ENCODE measurements at regions not wholly inside any gene's neighbourhood (a gene's known extent, or its start where the extent isn't known, plus 50 kb on each side); places are given as distances from the start of the nearest gene placed in this dataset.
"Not testable (repeated sequence)": the region's sequence is repeated elsewhere in the genome, so short reads cannot be mapped to it uniquely, and the experiment has no call there.

DNA sequence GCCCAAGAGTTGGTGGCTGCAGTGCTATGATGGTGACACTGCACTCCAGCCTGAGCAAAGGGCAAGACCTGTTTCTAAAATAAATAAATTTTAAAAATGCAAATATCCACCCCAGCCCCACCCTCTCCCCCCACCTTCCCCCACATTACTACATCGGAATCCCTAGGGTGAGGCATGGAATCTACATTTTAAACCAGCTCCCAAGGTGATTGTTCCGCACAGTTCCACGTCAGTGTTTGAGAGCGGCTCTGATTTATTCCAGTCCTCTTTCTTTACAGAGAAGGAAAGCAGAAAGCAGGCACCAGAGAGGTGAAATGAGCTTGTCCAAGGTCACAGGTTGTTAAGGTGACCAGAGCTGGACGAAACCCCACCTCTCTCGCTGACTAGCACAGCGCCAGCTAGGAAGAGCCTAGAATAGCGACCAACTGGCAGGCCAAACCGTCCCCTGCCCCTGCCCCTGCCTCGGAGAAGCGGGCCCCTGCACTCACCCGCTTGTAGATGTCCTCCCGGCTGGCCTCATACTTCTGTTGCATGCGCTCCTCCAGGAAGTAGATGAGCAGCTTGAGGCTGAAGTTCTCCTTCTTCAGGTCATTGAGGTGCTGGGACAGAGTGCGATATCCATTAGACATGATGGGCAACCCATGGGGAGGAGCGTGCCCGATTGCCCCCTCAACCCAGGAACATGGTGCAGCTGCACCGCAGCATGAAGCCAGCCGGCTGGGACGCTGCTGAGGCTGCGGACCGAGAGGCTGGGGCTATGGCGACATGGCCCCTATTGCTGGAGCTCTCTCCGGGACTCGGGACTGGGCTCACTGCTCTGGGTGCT is 103.7 kb upstream of the NBPF26 start:
- not testable (repeated sequence) for DNase-seq

DNA sequence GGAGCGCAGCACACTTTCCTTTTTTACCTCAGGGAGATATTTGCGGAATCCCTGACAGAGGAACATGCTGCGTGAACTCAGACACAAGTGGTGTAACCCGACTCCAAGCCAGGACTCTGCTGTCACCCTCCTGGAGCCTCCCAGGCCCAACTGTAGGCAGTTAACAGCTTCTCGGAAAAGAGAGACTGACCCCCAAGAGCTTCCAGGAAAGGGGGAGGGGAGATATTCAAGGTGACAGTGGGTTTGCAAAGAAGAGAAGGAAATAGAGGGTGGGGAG is 103.1 kb upstream of the NBPF26 start:
- not testable (repeated sequence) for DNase-seq

DNA sequence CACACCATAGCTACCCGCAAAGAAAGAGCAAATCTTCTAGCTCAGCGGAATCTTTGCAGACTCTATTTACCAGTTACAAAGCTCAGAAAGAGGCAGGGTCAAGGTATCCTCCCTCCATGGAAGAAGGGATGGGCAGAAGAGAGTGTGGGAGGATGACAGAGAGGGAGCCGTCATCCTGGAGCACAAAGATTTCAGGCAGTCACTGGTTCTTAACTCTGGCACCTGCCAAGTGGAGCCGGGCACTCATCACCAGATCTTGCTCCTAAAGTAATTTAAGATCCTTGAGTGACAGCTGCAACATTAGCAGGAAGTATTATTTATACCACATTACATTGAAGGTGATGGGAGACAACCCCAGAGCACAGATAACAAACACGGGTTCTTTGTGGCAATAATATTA is 102.5 kb upstream of the NBPF26 start:
- not testable (repeated sequence) for DNase-seq

DNA sequence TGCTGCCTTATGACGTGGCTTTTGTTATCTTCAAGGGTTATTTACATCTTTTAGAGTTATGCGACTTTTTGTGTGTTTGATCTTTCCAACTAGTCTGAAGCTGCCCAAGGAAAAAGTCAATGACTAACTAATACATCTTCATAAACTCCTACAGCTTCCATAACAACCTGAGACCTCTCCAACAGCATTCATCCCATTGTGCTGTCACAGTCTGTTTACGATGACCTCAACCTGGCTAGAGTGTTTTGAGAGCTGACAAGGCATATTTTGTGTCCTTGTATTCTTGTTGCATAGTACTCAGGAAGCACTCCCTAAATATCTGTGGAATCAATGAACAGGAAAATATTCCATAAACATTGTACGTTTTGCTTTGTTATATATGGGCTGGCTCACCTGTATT is 100.2 kb upstream of the NBPF26 start:
- not testable (repeated sequence) for DNase-seq

DNA sequence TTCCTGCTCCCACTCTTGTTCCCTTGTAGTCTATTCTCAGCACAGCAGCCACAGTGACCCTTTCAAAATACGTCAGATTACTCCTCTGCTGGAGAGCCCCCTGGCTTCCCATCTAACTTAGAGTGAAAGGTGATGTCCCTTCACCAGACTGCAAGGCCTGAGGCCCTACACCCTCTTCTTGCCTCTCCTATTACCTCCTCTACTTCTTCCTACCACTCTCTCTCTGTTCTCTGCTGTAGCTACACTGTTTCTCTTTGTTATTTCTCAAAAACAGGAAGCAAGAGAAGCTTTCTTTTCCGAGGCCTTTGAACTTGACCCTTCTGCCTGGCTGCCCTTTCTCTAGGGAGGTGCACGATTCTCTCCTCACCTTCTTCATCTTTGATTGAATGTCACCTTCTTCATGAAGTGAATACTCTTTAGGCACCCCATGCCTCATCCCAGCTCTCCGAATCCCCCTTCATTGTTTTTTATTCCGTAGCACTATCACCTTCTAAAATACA is 99.1 kb upstream of the NBPF26 start:
- DNase-seq = not testable (repeated sequence)

DNA sequence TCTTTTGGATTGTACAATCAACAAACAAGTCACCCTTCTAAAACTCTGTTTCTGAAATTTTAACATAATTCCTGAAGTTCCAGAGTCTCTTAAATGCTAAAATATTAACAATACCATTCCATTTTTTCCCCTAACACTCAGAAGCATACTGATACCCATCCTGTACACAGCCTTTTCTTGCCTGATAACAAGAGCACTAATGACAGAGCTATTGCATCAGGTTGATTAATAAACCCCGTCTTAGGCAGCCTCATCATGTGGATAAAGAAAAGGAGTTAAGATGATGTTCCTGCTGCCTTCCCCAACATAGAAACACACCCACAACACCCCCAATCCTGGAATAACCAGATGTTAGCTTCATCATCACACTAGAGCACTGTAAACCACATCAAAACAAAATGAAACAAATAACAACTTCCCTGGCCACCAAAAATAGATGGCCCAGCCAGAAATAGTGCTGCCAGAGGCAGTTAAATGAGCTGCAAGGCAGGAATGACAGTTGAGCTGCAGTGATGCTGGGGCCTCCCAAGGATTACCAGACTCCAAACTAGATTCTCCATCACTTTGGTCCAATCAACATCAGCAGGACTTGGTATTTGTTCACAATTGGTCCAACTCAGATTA is 93.8 kb upstream of the NBPF26 start:
- not testable (repeated sequence) for DNase-seq

DNA sequence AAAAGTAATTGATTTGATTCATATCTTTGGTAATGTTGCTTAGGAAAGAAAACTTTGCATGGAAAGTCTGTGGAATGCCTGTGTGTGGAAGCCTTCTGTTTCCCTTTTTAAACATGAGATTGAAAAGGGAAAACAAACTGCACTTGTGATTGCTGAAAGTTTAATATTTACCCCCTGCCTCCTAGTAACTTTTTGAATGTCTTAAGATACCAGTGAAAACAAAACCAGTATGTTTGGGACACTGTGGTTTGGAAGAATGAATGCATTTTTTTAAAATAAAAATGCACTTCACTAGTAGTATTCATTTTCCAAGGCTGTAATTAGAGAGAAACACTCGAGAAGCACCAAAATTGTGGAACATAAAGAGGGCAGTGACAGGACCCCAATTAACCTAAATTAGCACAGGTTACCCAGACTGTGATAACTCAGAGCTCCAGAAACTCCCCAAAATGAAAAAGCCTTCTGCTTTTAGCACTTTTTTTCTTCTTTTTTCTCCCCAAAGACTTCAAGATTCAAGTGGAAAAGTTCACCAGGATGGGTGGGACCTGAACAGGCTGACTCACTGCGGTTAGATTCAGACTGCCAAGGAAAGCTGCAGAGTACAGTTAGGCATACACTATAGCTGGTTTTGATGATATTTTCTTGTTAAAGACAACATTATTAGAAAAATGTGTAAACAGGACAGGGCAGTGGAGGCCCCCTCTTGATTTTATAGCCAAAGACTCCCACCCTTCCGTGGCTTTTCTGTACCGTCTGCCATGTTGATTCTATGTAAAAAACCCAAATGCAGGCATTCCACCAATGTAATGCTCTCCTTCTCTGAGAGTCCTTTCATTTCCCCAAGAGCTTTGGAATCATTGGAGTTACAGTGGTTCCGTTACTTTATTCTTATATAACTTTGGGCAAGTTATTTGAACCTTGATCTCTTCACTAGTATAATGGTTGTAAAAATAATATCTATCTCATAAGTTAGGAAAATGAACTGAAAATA is 88.6 kb upstream of the NBPF26 start:
- DNase-seq = not testable (repeated sequence)

DNA sequence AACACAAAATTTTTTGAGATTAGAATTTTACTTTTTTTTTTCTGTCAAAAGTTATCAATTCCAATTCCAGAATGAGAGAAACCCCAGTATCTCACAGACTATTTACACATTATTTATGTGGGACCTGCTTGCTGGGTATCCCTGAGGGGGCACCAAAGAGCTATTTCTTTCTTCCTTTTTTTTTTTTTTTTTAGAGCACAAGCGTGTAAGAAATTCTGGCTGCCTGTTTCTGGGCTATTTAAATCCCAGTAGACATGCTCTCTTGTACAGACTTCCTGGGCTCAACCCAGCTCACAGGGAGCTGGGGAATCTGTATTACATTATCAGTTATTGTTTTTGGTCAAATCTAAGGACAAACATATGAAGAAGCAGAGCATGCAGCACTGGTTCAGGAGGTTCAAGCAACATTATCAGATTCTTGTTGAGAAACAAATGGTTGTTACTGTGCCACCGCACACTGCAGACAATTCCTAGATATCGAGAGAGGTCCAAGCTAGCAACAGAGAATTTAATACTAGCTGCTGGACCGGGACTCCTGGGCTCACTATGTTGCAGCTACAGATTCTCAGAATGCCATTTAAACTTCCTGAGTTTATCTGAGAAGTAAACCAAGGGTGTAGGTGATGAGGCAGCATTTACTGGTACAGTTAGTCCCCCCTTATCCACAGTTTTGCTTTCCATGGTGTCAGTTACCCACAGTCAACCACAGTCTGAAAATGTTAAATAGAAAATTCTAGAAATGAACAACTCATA is 83.3 kb upstream of the NBPF26 start:
- not testable (repeated sequence) for DNase-seq

DNA sequence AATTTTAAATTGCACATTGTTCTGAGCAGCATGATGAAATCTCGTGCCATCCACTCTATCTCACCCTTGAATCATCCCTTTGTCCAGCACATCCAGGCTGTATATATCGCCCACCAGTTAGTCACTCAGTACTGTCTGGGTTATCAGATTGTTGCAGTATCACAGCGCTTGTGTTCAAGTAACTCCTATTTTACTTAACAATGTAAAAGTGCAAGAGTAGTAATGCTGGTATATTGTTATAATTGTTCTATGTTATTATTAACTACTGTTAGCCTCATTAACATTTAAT is 82.8 kb upstream of the NBPF26 start:
- DNase-seq = not testable (repeated sequence)

DNA sequence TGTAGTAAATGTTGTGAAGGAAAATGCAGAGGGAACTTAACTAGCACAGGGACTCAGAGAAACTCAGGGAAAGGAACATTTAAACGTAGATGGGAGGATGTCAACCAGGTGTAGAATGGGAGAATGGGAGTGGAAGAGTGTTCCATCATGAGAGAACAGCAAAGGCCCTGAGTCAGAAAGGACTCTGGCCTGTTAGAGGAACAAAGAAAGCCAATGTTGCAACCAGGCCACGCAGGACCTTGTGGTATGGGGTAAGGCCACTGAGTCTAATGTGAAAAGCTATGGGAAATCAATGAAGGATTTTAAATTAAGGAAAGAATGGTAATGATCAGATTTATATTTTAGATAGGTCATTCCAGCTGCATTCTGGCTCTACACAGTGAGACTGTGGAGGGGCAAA is 76.6 kb upstream of the NBPF26 start:
- not testable (repeated sequence) for DNase-seq

DNA sequence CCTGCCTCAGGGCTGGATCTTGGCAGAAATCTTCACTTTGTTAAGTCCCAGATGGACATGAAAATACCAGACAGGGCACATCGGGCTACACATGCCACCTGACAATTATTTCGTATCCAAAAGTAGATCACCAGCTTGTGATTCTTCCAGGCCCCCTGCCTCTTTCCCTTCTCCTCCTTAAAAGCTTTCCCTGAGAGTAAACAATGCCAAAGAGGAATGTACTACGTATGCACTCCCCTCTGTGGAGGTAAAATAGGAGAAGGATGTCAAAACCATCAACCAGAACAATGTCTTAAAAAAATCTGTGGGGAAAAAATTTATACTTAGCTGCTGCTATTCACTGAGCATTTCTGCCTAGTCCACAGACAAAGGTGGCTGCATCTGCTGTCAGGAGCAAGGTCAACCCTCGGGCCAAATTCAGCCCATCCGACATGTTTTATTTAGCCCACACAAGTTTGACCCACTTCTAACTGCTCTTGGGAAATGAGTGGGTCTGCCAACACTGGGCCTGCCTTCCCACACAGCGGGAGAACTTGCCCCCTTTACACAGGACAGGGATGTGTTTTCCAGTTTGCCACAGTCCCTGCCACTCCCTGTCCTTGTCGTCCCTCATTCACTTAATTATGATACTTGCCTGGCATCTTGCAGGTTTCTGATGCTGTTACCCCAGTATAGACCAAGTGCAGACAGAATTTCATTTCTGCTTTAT is 74.7 kb upstream of the NBPF26 start:
- DNase-seq = not testable (repeated sequence)

DNA sequence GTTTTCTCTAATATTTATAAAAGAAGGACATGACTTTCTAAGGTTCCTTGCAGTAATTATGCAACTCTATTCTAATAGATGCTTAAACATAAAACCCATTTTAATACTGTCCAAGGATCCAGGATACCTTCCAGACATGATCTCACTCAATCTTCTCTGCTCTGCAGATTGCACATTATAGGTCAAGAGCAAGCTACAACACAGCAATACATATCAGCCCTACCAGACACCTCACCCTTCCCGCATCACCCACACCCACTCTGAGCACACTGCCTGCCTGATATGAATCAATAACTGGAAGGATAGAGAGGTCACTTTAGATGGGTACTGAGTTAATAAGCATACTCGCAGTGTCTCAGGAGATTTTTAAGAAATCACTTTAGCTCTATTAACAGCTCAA is 74.0 kb upstream of the NBPF26 start:
- DNase-seq = not testable (repeated sequence)

DNA sequence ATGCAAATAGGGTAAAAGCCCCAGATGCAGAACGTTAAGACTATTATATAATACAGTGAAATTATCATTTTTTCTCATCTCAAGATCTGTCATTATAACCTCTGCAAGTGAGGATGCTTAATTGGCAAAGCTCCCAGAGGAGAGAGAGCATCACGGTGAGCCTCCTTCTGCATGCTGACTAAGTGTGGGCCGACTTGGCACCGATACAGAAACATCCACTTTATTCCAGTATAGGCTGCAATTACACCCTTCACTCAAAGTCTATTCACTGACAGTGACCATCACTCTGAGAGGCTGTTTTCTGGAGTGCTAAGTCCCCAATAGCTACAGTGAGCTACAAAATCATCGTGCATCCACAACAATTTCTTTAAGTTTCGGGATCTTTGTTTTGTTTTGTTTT is 69.6 kb upstream of the NBPF26 start:
- not testable (repeated sequence) for DNase-seq

DNA sequence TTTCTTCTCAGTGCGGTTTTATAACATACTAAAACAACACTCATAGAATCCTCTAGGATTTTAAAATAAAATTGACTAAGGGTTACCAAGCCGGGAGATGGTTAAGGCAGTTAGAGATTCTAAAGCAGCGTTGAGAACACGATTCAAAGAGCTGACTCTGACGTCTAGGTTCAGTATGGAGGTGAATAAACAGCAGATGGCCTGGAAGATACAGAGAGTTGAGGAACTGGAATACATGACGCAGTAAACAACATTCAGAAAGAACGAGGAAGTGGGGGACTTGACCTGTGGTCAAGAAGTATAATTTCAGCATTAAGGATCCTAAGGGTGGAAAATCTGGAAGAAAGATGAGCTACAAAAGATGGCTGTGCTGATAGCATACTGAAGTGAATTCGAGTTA is 68.4 kb upstream of the NBPF26 start:
- DNase-seq = not testable (repeated sequence)

DNA sequence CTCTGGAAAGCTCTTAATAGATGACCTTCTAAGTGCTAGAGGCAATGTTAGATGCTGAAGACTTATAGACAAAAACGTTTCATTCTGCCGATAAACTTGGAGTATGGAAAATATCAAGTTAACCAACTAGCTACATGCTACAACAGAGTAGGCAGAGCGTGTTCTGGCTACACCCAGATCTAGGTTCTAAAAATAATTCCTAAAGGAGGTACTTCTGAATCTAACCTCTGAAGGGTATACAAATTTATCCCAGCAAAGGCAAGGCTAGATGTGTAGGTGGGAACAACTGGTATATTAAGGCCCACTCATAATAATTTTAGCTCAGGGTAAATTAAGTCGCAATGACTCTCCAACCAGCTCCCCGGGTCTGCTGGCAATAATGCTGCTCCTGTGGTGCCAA is 67.6 kb upstream of the NBPF26 start:
- DNase-seq = not testable (repeated sequence)

DNA sequence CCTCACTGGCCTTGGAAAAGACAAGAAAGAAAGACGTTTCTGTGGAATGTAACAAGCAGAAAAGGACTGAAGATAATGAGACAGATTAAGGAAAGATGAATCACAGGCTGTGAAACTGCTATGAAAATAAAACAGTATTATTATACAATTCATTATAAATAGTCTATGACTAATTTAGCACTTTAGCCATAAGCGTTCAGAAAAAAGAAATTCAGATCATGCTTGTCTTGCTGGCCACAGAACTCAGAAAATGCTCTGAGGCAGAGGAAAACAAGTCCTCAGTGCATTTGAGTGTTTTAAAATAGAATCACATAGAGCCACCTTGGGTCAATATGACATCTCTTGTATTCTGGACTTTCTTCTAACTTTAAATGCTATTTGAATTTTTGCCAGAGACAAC is 65.9 kb upstream of the NBPF26 start:
- not testable (repeated sequence) for DNase-seq

DNA sequence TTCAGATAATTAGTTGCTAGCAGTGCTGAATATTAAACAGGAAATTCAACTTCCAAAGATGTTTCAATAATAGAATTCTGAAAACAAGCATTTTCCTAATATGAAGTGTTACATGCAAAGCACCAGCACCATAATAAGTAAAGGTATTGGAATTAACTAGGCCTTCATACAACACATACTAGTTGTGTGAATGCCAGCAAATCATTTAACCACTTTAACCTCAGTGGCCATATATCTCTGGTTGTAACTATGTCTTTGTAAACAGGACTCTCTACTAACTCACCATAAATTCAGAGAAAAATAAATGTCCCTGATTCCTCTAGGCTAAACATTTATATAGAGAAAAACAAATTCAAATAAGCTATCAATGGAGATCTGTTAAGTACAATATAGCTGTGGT is 65.1 kb upstream of the NBPF26 start:
- DNase-seq = not testable (repeated sequence)

DNA sequence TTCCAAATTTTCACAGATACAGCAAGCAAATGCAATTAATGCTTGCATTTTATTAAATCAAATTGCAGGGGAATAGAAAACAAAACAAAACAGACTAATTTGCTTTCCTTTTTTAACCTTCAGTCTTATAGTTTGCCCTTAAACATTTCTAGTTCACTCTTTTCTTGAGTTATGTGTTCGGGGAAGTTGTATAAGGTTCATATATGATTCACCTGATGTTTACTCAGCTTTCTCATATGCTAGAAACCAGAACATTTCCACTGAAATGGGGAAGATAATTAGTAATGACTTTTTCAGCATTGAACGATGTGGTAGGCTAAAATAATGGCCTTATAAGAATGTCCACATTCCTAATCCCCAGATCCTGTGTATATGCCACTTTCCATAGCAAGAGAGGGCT is 64.6 kb upstream of the NBPF26 start:
- DNase-seq = not testable (repeated sequence)

DNA sequence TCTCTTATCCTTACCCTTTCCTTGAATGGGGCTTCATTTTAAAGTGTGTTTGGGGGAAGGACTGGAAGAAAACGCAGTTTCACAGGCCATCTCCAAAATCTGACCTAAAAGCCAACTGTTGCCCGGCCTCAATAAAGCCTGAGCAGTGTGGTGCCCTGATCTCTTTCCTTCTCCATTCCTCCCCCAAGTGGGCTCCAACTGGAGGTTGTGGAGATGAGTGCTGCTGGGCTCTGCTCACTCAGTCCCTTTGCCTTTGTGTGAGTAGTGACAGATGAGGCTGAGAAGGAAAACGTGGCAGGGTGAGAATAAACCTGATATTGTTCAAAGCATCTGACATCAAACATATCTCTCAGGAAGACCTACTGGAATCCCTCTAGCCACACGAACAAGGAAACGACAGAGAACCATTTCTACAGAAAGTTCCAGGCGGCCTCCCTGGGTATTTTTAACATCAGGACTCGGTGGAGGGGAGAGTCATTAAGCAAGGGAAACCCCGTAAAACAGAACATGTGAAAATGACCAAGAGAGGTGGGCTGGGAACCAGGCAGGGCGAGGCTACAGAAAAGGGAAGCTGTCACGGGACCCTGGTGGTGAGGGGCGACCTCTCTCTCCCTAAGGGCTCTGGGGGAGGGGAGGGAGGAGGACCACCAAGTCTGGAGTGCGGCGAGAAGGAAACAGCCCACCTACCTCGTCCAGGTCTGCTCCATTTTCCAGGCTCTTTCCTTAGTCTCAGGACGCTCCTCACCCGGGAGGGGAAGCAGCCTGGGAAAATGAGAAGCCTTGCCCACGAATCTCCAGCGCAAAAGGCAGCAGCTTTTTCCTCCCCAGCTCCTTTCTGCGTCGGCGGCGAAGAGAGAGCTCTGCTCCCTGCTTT is 59.1 kb upstream of the NBPF26 start:
- not testable (repeated sequence) for DNase-seq

DNA sequence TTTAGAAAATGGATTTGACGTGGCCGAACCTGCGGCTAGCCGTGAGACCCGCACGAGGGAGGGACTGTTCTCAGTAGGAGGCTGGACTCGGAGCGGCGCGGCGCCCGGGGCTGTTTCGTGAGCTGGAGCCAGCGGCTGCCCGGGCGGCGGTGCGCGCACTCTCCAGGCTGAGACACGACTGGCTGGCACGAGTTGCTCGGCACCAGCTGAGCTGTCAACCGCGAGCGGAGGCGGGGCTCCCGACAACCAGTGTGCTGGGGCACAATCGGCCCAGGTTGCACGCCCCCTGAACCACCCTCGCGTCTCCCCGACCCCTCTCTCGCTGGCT is 58.5 kb upstream of the NBPF26 start:
- DNase-seq = peak; percentile 1

DNA sequence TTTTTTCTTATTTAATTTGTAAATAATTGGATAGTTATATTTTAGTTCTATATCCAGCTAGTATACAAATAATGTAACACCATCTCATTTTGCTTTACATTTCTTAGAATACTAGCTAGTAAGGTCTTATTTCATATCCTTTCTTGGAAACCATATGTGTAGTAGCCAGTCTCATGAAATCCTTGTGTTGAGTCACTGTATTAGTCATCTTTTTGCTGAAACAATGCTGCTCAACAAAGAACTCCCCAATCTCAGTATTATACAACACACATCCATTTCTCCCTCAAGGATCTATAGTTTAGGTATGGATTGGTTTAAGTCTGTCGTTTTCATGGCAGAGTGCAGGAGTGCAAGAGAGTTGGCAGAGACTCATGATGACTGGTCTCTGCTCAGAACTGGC is 55.6 kb upstream of the NBPF26 start:
- DNase-seq = not testable (repeated sequence)

Measured in CD4-positive, alpha-beta T cell treated with Interferon gamma for 1 hour (primary cell).